SK-N-SH (cell line): ENCODE measurements at regions not wholly inside any gene's neighbourhood (a gene's known extent, or its start where the extent isn't known, plus 50 kb on each side); places are given as distances from the start of the nearest gene placed in this dataset.

ENCODE experiments used
- CTCF ChIA-PET: fragments of 300-600, 350-600 bp; formaldehyde crosslinking; extraction: SDS; loops from one replicate; lab custom pipeline; 2021; lab: Yijun Ruan, JAX
- POLR2A ChIA-PET: fragments of 350-600 bp; sonication (Branson Sonifier 250); formaldehyde crosslinking; extraction: SDS; loops from one replicate; lab custom pipeline; 2020; ENCODE audit warnings: antibody characterized with exemption, inconsistent platforms; lab: Yijun Ruan, JAX
- DNase-seq: peaks from one replicate; pipeline ENCODE4 v3.0.0; 2012
- H2AFZ ChIP-seq: fragments of 200-600 bp; sonication (generic); 2 replicates; pipeline ENCODE4 v1.8.1; 2016; ENCODE audit warnings: antibody characterized with exemption, mild to moderate bottlenecking, low read depth
- H3F3A ChIP-seq: fragments of 200-600 bp; sonication (generic); replicated peaks from 2 replicates; pipeline ENCODE3; 2016; ENCODE audit warnings: antibody characterized with exemption, mild to moderate bottlenecking; ENCODE audit not compliant: insufficient read depth
- H3K27ac ChIP-seq, 2 experiments: fragments of 200-500 bp in 1 of 2; fragments of 200-600 bp in 1 of 2; sonication (Bioruptor generic) in 1 of 2; sonication (generic), shearing (Covaris generic) in 1 of 2; 2 replicates each; pipeline versions ENCODE4 v1.5.1 to v1.6.1; 2014 to 2016; ENCODE audit warnings: low read depth in 2 of 2, inconsistent platforms in 1 of 2, low read length in 1 of 2, mild to moderate bottlenecking in 1 of 2, mixed read lengths in 1 of 2
- H3K27me3 ChIP-seq: fragments of 200-600 bp; sonication (generic), shearing (Covaris generic); 2 replicates; pipeline ENCODE4 v1.6.1; 2016; ENCODE audit warnings: mixed run types; ENCODE audit not compliant: insufficient read depth
- H3K36me3 ChIP-seq, 2 experiments: fragments of 200-500 bp in 1 of 2; fragments of 200-600 bp in 1 of 2; sonication (Bioruptor generic) in 1 of 2; sonication (generic) in 1 of 2; replicated peaks in 1 of 2; 2 replicates each; pipeline versions ENCODE3 to v1.5.1; 2014 to 2016; ENCODE audit warnings: low read length in 1 of 2, mild to moderate bottlenecking in 1 of 2; ENCODE audit not compliant: insufficient read depth in 2 of 2, control insufficient read depth in 1 of 2
- H3K4me1 ChIP-seq, 2 experiments: fragments of 200-500 bp in 1 of 2; fragments of 200-600 bp in 1 of 2; sonication (Bioruptor generic) in 1 of 2; sonication (generic), shearing (Covaris generic) in 1 of 2; 2 replicates each; pipeline versions ENCODE4 v1.5.1 to v1.6.1; 2014 to 2016; ENCODE audit warnings: low read depth in 1 of 2, low read length in 1 of 2, mixed run types in 1 of 2; ENCODE audit not compliant: insufficient read depth in 2 of 2, control insufficient read depth in 1 of 2
- H3K4me2 ChIP-seq: fragments of 200-600 bp; sonication (generic), shearing (Covaris generic); 2 replicates; pipeline ENCODE4 v1.6.1; 2017; ENCODE audit warnings: mixed run types
- H3K4me3 ChIP-seq, 2 experiments: fragments of 200-500 bp in 1 of 2; fragments of 200-600 bp in 1 of 2; sonication (Bioruptor generic) in 1 of 2; sonication (generic), shearing (Covaris generic) in 1 of 2; 2 replicates each; pipeline versions ENCODE4 v1.5.1 to v1.8.1; 2014 to 2016; ENCODE audit warnings: low read depth in 2 of 2, inconsistent platforms in 1 of 2, low read length in 1 of 2, mild to moderate bottlenecking in 1 of 2, mixed read lengths in 1 of 2, moderate library complexity in 1 of 2
- H3K79me2 ChIP-seq: fragments of 200-600 bp; sonication (generic); 2 replicates; pipeline ENCODE4 v1.8.1; 2017; ENCODE audit warnings: mild to moderate bottlenecking; ENCODE audit not compliant: insufficient read depth
- H3K9ac ChIP-seq: fragments of 200-600 bp; sonication (generic); 2 replicates; pipeline ENCODE4 v1.6.1; 2017; ENCODE audit warnings: mixed run types
- H3K9me2 ChIP-seq: fragments of 200-600 bp; sonication (generic); 2 replicates; pipeline ENCODE4 v1.6.1; 2017; ENCODE audit warnings: mixed run types
- H3K9me3 ChIP-seq: fragments of 200-600 bp; sonication (generic); 2 replicates; pipeline ENCODE4 v1.6.1; 2017; ENCODE audit warnings: mixed run types, mild to moderate bottlenecking, moderate library complexity
- H4K20me1 ChIP-seq: fragments of 200-600 bp; sonication (generic); 2 replicates; pipeline ENCODE4 v1.6.1; 2017; ENCODE audit warnings: mild to moderate bottlenecking, mixed run types; ENCODE audit not compliant: insufficient read depth
- CTCF ChIP-seq: fragments of 200-600 bp; sonication (generic); IDR thresholded peaks from 2 replicates; pipeline ENCODE4 v1.6.1; 2017; ENCODE audit warnings: antibody characterized with exemption, mild to moderate bottlenecking, moderate library complexity
- GABPA ChIP-seq: IDR thresholded peaks from 2 replicates; pipeline ENCODE4 v1.4.0; 2012; ENCODE audit warnings: low read depth, mild to moderate bottlenecking
- POLR2AphosphoS5 ChIP-seq: IDR thresholded peaks from 2 replicates; pipeline ENCODE4 v1.6.1; 2012; ENCODE audit warnings: low read depth, low read length
- RAD21 ChIP-seq: IDR thresholded peaks from 2 replicates; pipeline ENCODE4 v1.6.1; 2012; ENCODE audit warnings: mild to moderate bottlenecking, low read length
- RCOR1 ChIP-seq: fragments of 150-350 bp; IDR thresholded peaks from 2 replicates; pipeline ENCODE4 v1.6.1; 2017; ENCODE audit warnings: antibody characterized with exemption, low read length
- SIN3A ChIP-seq: IDR thresholded peaks from 2 replicates; pipeline ENCODE4 v1.6.1; 2012; ENCODE audit warnings: low read depth, mild to moderate bottlenecking, low read length, moderate library complexity, borderline replicate concordance
- SMC3 ChIP-seq: IDR thresholded peaks from 2 replicates; pipeline ENCODE4 v1.6.1; 2012; ENCODE audit warnings: low read depth, low read length, improper control_type of control experiment
- TAF1 ChIP-seq: IDR thresholded peaks from 2 replicates; pipeline ENCODE4 v1.6.1; 2012; ENCODE audit warnings: low read depth, mild to moderate bottlenecking, low read length, moderate library complexity, borderline replicate concordance
- USF1 ChIP-seq: IDR thresholded peaks from 2 replicates; pipeline ENCODE4 v1.4.0; 2012; ENCODE audit warnings: low read depth, borderline replicate concordance
- YY1 ChIP-seq: IDR thresholded peaks from 2 replicates; pipeline ENCODE4 v1.4.0; 2012; ENCODE audit warnings: low read depth, mild to moderate bottlenecking
- WGBS: methylation state at CpG from one replicate; pipeline ENCODE4 v1.1.6; 2017; ENCODE audit warnings: low lambda C conversion rate; 5-methylcytosine and 5-hydroxymethylcytosine counted together

- no peak overlapping the region for H3K27ac ChIP-seq
- H3K9ac ChIP-seq: no peak overlapping the region
- CTCF ChIA-PET: interaction anchor here (1.0 kb wide), 1 partner anchor 305 kb away, joined by 3 read pairs; no protein-coding TSS in a partner anchor
- H3K9me2 ChIP-seq: no peaks in the 10 kb centered on the region
- H3K9me3 ChIP-seq: no peaks in the 10 kb centered on the region
- no peak overlapping the region for H2AFZ ChIP-seq
- no peak overlapping the region for H3K4me2 ChIP-seq
- DNase-seq: no peak
- H3K27me3 ChIP-seq: no peaks in the 10 kb centered on the region
- H3K79me2 ChIP-seq: no peaks in the 10 kb centered on the region
- WGBS: 82% methylated on average over 4 of the region's 4 CpGs
- TF ChIP-seq RAD21 (no peak), SIN3A (no peak), POLR2AphosphoS5 (no peak), USF1 (no peak), GABPA (no peak), RCOR1 (no peak), TAF1 (no peak)
- TF ChIP-seq, all 33 proteins: peak for 0
- Histone ChIP-seq H4K20me1 (no peaks in the 10 kb centered on the region), H3K4me1 (no peaks in the 10 kb centered on the region), H3K36me3 (no peaks in the 10 kb centered on the region), H3F3A (no peaks in the 10 kb centered on the region), H3K4me3 (no peak overlapping the region)
- POLR2A ChIA-PET: no interaction called here
Observed at GRCh38 chr2:163474319-163474744, 261.5 kb downstream of the FIGN start.

- ChIA-PET POLR2A (no interaction called here), CTCF (interaction anchor here (0.7 to 1.7 kb wide), 8 partner anchors 9 to 875 kb away, joined by 3 to 5 read pairs (median 3); partner anchors contain the start of gene FIGN)
- Histone ChIP-seq H3K4me1 (peaks cover 0 to 5% of the 10 kb centered on the region in 2 experiments; a peak in 2 of 4 replicates), H3K9me3 (no peaks in the 10 kb centered on the region), H3F3A (no peaks in the 10 kb centered on the region), H4K20me1 (no peaks in the 10 kb centered on the region), H3K4me2 (no peak overlapping the region), H3K27ac (no peak overlapping the region), H3K9ac (no peak overlapping the region), H3K36me3 (no peaks in the 10 kb centered on the region), H3K27me3 (peaks cover 7% of the 10 kb centered on the region; the same call in 1 of the 2 replicates), H3K79me2 (no peaks in the 10 kb centered on the region), H3K4me3 (no peak overlapping the region), H2AFZ (no peak overlapping the region), H3K9me2 (no peaks in the 10 kb centered on the region)
- no peak for DNase-seq
- 14% methylated on average over 1 of the region's 1 CpG for WGBS
- TF ChIP-seq CTCF: peak; percentile 51
- TF ChIP-seq YY1: no peak
- peak; percentile 82 for TF ChIP-seq RAD21
- TF ChIP-seq SMC3: peak; percentile 74
Observed at GRCh38 chr2:163471947-163472346, 263.9 kb downstream of the FIGN start.
